Fibroblast of lung (primary cell): ENCODE measurements at regions not wholly inside any gene's neighbourhood (a gene's known extent, or its start where the extent isn't known, plus 50 kb on each side); places are given as distances from the start of the nearest gene placed in this dataset.

Source experiments
- DNase-seq, 2 donors: peaks; one replicate each; pipeline versions ENCODE4 v3.0.0 to v3.0.0-alpha.2; 2010; ENCODE audit warnings: low read depth in 2 of 2
- H2AFZ ChIP-seq: 2 replicates; pipeline ENCODE4 v1.5.1; 2012; ENCODE audit warnings: low read length, control low read depth, inconsistent platforms
- H3K27ac ChIP-seq: 2 replicates; pipeline ENCODE4 v1.5.1; 2011; ENCODE audit warnings: low read length, control low read depth; ENCODE audit not compliant: insufficient read depth
- H3K27me3 ChIP-seq: 2 replicates; pipeline ENCODE4 v1.5.1; 2011; ENCODE audit warnings: mild to moderate bottlenecking, low read length; ENCODE audit not compliant: control insufficient read depth, insufficient read depth
- H3K36me3 ChIP-seq: 2 replicates; pipeline ENCODE4 v1.5.1; 2011; ENCODE audit warnings: low read length; ENCODE audit not compliant: control insufficient read depth, insufficient read depth
- H3K4me1 ChIP-seq: 2 replicates; pipeline ENCODE4 v1.5.1; 2011; ENCODE audit warnings: low read length; ENCODE audit not compliant: control insufficient read depth, insufficient read depth; ENCODE audit errors: extremely low read depth
- H3K4me2 ChIP-seq: 2 replicates; pipeline ENCODE4 v1.5.1; 2011; ENCODE audit warnings: low read length, control low read depth; ENCODE audit not compliant: insufficient read depth; ENCODE audit errors: extremely low read depth
- H3K4me3 ChIP-seq, 4 experiments: fragments of 200-600 bp in 1 of 4; sonication (generic) in 1 of 4; replicated peaks in 1 of 4; 2 replicates each; pipeline ENCODE4 v1.5.1; 2011 to 2016; ENCODE audit warnings: low read length in 4 of 4, low read depth in 3 of 4, mild to moderate bottlenecking in 3 of 4, control low read depth in 2 of 4, inconsistent platforms in 1 of 4, mixed read lengths in 1 of 4; ENCODE audit not compliant: insufficient read depth in 1 of 4; ENCODE audit errors: control extremely low read depth in 1 of 4
- H3K79me2 ChIP-seq: 2 replicates; pipeline ENCODE4 v1.5.1; 2012; ENCODE audit warnings: mild to moderate bottlenecking, low read length, inconsistent platforms; ENCODE audit not compliant: control insufficient read depth, insufficient read depth
- H3K9ac ChIP-seq: 2 replicates; pipeline ENCODE4 v1.5.1; 2011; ENCODE audit warnings: mild to moderate bottlenecking, low read length, control low read depth; ENCODE audit not compliant: insufficient read depth
- H3K9me3 ChIP-seq: 2 replicates; pipeline ENCODE4 v1.5.1; 2012; ENCODE audit warnings: low read depth, low read length; ENCODE audit not compliant: control insufficient read depth, insufficient read depth
- H4K20me1 ChIP-seq: 2 replicates; pipeline ENCODE4 v1.5.1; 2011; ENCODE audit warnings: low read length; ENCODE audit not compliant: control insufficient read depth, insufficient read depth; ENCODE audit errors: extremely low read depth
- EZH2 ChIP-seq: IDR thresholded peaks from 2 replicates; pipeline ENCODE4 v1.5.1; 2012; ENCODE audit warnings: low read length, control low read depth, mild to moderate bottlenecking; ENCODE audit errors: missing control alignments
- TF ChIP-seq, protein P1 (sequence below), 2 donors: IDR thresholded peaks in 1 of 2; conservative IDR thresholded peaks in 1 of 2; 1 replicate in 1 of 2; 2 replicates in 1 of 2; pipeline ENCODE4 v1.5.1; 2011 to 2012; ENCODE audit warnings: low read length in 2 of 2, control low read depth in 1 of 2, inconsistent platforms in 1 of 2, low read depth in 1 of 2, mild to moderate bottlenecking in 1 of 2

DNA sequence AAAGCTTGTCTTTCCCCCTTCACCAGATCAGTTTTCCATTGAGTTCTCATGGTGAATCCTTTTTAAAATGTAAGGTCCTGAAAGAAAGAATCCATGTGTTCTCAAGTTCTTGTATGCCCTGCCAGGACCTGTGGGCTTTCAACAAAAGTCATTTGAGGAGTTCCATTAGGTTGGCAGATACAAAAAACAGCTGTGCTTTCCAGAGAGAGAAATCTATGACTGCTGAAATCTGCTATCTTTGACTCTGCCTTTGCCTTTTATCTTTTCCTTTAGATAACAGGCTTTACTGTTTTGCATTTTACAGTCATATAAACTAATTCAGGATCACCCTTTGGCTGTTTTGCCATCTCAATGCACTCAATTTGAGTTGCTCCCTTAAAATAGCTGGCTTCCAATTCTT, 59.7 kb downstream of the CXCR4 start:
- H4K20me1 ChIP-seq: no peaks in the 10 kb centered on the region
- no peaks in the 10 kb centered on the region for H3K79me2 ChIP-seq
- no peak overlapping the region for H3K4me2 ChIP-seq
- DNase-seq: no peak
- H3K4me3 ChIP-seq: no peak overlapping the region
- H3K36me3 ChIP-seq: no peaks in the 10 kb centered on the region
- no peak overlapping the region for H2AFZ ChIP-seq
- H3K4me1 ChIP-seq: no peaks in the 10 kb centered on the region
- no peak overlapping the region for H3K27ac ChIP-seq
- no peak overlapping the region for H3K9ac ChIP-seq
- no peaks in the 10 kb centered on the region for H3K9me3 ChIP-seq
- H3K27me3 ChIP-seq: no peaks in the 10 kb centered on the region
- TF ChIP-seq, protein P1, sequence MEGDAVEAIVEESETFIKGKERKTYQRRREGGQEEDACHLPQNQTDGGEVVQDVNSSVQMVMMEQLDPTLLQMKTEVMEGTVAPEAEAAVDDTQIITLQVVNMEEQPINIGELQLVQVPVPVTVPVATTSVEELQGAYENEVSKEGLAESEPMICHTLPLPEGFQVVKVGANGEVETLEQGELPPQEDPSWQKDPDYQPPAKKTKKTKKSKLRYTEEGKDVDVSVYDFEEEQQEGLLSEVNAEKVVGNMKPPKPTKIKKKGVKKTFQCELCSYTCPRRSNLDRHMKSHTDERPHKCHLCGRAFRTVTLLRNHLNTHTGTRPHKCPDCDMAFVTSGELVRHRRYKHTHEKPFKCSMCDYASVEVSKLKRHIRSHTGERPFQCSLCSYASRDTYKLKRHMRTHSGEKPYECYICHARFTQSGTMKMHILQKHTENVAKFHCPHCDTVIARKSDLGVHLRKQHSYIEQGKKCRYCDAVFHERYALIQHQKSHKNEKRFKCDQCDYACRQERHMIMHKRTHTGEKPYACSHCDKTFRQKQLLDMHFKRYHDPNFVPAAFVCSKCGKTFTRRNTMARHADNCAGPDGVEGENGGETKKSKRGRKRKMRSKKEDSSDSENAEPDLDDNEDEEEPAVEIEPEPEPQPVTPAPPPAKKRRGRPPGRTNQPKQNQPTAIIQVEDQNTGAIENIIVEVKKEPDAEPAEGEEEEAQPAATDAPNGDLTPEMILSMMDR (conservative IDR thresholded peaks at IDR 0.05 in 1 of 2, IDR thresholded peaks at IDR 0.05 in 1 of 2; ENCODE audit: low read depth in 1 of 2, low read length in 2 of 2): no peak
- TF ChIP-seq EZH2: no peak

DNA sequence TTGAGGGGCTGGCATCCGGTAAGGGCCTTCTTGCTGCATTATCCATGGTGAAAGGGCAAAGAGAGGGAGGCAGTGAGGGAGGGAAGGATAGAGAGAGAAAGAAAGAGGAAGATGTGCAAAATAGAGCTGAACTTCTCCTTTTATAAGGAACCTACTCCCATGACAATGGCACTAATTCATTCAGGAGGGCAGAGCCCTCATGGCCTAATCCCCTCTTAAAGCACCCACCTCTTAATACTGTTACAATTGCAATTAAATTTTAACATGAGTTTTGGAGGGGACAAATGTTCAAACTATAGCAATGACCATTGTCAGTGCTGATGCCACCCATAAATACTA, 60.2 kb downstream of the CXCR4 start:
- Histone ChIP-seq H3K27me3 (no peaks in the 10 kb centered on the region), H3K27ac (no peak overlapping the region), H3K9ac (no peak overlapping the region), H3K4me2 (no peak overlapping the region), H2AFZ (no peak overlapping the region), H4K20me1 (no peaks in the 10 kb centered on the region), H3K79me2 (no peaks in the 10 kb centered on the region), H3K36me3 (no peaks in the 10 kb centered on the region), H3K9me3 (no peaks in the 10 kb centered on the region), H3K4me3 (no peak overlapping the region), H3K4me1 (no peaks in the 10 kb centered on the region)
- no peak for DNase-seq
- TF ChIP-seq, protein P1 (conservative IDR thresholded peaks at IDR 0.05 in 1 of 2, IDR thresholded peaks at IDR 0.05 in 1 of 2; ENCODE audit: low read depth in 1 of 2, low read length in 2 of 2): no peak
- no peak for TF ChIP-seq EZH2

DNA sequence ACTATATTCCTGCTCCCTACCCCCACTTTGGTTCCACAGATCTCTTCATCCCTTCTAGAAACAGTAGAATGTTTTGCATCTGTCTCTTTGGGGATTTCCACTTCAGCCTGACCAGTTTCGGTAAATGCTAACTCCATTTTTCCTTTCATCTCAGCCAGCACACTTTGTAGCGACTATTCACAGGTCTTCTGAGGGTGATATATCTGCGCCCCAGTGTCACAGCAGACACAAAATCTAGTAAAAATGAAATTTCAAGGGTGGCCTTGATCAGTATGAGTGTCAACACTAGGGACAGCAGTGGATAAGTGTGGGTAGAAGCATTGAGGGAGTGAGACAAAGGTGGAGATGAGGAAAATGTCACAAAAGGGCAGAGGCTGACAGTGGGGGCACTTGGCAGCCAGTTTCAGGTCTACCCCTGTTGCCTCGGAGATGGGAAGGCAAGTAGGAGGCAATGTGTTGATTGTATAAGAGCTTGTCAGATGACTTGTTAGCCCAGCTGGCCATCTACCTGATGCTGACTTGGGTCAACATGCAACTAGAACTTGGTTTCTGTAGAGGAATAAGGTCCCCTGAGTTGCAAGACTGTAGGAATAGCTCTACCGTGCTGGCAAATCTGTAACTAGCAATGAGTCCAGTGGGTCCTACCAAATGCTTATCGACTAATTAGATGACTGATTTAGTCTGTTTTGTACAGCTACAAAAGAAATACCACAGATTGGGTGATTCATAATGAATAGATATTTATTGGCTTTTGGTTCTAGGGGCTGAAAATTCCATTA, 60.7 kb downstream of the CXCR4 start:
- no peak overlapping the region for H3K27ac ChIP-seq
- no peaks in the 10 kb centered on the region for H3K4me1 ChIP-seq
- H4K20me1 ChIP-seq: no peaks in the 10 kb centered on the region
- H3K79me2 ChIP-seq: no peaks in the 10 kb centered on the region
- H2AFZ ChIP-seq: no peak overlapping the region
- H3K4me3 ChIP-seq: no peak overlapping the region
- no peak overlapping the region for H3K4me2 ChIP-seq
- no peak overlapping the region for H3K9ac ChIP-seq
- no peak for DNase-seq
- H3K27me3 ChIP-seq: no peaks in the 10 kb centered on the region
- TF ChIP-seq, protein P1 (conservative IDR thresholded peaks at IDR 0.05 in 1 of 2, IDR thresholded peaks at IDR 0.05 in 1 of 2; ENCODE audit: low read depth in 1 of 2, low read length in 2 of 2): no peak
- TF ChIP-seq EZH2: no peak
- H3K36me3 ChIP-seq: no peaks in the 10 kb centered on the region
- H3K9me3 ChIP-seq: no peaks in the 10 kb centered on the region
